GM06990 (cell line): ENCODE measurements at regions not wholly inside any gene's neighbourhood (a gene's known extent, or its start where the extent isn't known, plus 50 kb on each side); places are given as distances from the start of the nearest gene placed in this dataset.

ENCODE experiments used
- DNase-seq: peaks from one replicate; pipeline ENCODE4 v3.0.0-alpha.2; 2011; ENCODE audit not compliant: insufficient read length; ENCODE audit errors: extremely low read depth
- H3K27me3 ChIP-seq: replicated peaks from 2 replicates; pipeline ENCODE4 v1.6.0; 2011; ENCODE audit warnings: low read length; ENCODE audit not compliant: control insufficient read depth, insufficient read depth
- H3K36me3 ChIP-seq: 2 replicates; pipeline ENCODE4 v1.5.1; 2011; ENCODE audit warnings: low read length; ENCODE audit not compliant: control insufficient read depth, insufficient read depth
- H3K4me3 ChIP-seq: replicated peaks from 2 replicates; pipeline ENCODE4 v1.5.1; 2011; ENCODE audit warnings: low read depth, mild to moderate bottlenecking, control low read depth, low read length
- CTCF ChIP-seq: IDR thresholded peaks from 2 replicates; pipeline ENCODE4 v1.5.1; 2011; ENCODE audit warnings: low read length, control low read depth, mild to moderate bottlenecking, inconsistent platforms; ENCODE audit not compliant: insufficient read depth, poor library complexity, severe bottlenecking

GRCh38 chr2:125033871-125034270, 1008.8 kb downstream of the CNTNAP5 start:
- Histone ChIP-seq H3K27me3 (no peaks in the 10 kb centered on the region), H3K36me3 (no peaks in the 10 kb centered on the region), H3K4me3 (no peak overlapping the region)
- DNase-seq, result no peak
- TF ChIP-seq CTCF, result no peak

- Histone ChIP-seq H3K27me3 (no peaks in the 10 kb centered on the region), H3K36me3 (no peaks in the 10 kb centered on the region)
- no peak for DNase-seq
Measured at GRCh38 chr2:125037135-125037653, 1012.1 kb downstream of the CNTNAP5 start.

GRCh38 chr2:125041846-125042245, 1016.8 kb downstream of the CNTNAP5 start:
- Histone ChIP-seq H3K27me3 (no peaks in the 10 kb centered on the region), H3K36me3 (no peaks in the 10 kb centered on the region), H3K4me3 (no peak overlapping the region)
- no peak for TF ChIP-seq CTCF
- DNase-seq, result no peak

More at GRCh38 chr2:125037135-125037653, 1012.1 kb downstream of the CNTNAP5 start:
- no peak overlapping the region for H3K4me3 ChIP-seq
- TF ChIP-seq CTCF, result no peak

- Histone ChIP-seq H3K4me3 (no peak overlapping the region), H3K36me3 (no peaks in the 10 kb centered on the region), H3K27me3 (no peaks in the 10 kb centered on the region)
- DNase-seq, result no peak
- TF ChIP-seq CTCF, result no peak
Measured at GRCh38 chr2:125042727-125043126, 1017.6 kb downstream of the CNTNAP5 start.

GRCh38 chr2:125070726-125071505, 1045.8 kb downstream of the CNTNAP5 start:
- Histone ChIP-seq H3K4me3 (no peak overlapping the region), H3K36me3 (no peaks in the 10 kb centered on the region), H3K27me3 (no peaks in the 10 kb centered on the region)
- TF ChIP-seq CTCF, result no peak
- no peak for DNase-seq
